ENCODE measurements at regions not wholly inside any gene's neighbourhood (a gene's known extent, or its start where the extent isn't known, plus 50 kb on each side); places are given as distances from the start of the nearest gene placed in this dataset.
A peak's percentile ranks its signal among the peaks of the same experiment; 100 is the strongest.
"Not testable (repeated sequence)": the region's sequence is repeated elsewhere in the genome, so short reads cannot be mapped to it uniquely, and the experiment has no call there.

DNA sequence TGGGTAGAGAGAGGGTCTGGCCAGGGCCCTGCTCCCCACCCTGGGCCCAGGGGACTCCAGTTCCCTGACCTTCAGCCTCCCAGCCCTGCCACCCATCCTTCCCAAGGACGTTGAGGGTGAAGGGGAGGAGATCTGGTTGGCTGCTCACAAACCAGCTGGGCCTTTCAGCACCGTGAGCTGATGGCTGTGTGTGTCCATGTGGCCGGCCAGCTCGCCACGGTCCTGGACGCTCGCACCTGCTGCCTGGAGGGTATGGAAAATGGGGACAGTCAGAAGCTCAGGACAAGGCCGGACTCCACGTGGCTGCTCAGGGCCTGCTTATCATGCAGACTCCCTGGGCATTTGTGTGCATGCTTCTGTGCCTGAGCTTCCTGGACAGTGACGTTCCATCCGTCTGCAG, 110.3 kb downstream of the NPIPB11 start:
- not testable (repeated sequence) for DNase-seq (ENCODE audit: low read depth in 2 of 2)

DNA sequence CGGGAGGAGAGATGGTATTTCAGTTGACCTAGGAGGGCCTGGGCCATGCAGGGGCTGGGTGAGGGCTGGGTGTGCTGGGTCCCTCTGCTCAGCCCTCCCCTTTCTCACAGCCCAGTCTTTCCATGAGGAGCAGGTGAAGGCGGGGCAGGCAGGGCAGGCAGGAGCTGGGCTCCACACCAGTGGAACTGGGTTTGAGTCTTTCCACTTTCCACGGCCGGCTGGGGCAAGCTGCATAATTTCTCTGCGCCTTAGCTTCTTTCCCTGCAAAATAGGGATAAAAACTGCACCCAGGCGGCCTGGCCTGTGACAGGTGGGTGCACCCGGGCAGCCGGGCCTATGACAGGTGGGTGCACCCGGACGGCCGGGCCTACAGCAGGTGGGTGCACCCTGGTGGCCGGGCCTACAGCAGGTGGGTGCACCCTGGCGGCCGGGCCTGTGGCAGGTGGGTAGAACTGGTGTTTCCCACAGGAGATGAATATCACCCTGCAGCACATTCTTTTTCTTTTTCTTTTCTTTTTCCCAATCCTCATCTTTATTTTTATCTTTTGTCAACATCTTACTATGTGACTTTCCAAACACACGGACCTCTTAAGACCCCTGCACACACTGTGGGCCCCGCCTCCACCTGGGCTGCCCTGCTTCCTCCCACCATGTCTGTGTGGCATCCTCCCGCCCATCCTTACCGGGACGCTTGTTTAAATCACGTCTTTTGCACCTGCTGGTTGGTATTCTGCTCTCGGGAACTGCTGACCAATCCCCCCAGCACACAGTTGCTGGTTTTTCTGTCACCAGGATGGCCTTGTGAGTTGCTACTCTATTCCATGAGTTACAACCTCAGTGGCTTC, 111.3 kb downstream of the NPIPB11 start:
- not testable (repeated sequence) for DNase-seq (ENCODE audit: low read depth in 2 of 2)

DNA sequence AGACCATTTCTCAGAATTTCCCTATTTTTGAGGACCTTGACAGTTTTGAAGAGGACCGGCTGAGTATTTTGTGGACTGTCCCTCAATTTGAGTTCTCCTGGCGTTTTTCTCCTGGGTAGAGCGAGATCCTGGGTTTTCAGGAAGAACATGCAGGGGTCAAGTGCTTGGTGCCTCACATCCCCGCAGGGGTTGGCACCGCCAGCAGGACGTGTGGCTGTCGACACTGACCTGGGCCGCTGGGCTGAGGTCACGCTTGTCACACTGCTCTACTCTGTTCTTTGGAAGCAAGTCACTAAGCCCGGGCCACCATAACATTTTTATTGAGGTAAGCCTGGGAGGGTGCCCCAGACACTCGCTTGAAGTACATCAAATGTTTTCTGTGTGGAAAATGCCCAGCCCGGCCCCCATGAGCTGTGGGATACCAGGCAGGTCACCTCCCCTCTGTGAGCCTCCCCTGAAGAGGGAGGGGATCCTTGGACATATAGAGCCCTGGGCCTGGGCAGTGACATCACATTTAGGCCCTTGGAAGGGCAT, 112.0 kb downstream of the NPIPB11 start:
- not testable (repeated sequence) for DNase-seq (ENCODE audit: low read depth in 2 of 2)

DNA sequence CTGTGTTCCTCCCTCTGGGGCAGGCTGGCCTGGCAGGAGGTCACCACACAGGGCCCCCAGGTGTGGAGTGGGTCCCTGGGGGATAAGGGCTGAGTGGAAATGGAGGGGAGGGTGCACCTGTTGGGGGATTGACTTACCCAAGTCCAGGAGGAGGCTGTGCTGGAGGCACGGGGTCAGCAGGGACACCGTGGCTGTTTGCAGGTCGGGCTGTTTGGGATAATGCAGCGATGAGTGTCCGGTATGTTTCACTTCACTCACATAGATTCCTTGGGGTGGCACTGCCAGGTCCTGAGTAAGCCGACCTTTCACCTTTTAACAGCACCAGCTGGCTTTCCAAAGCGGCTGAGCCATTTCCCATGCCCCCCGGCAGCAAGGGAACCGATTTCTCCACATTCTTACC, 113.0 kb downstream of the NPIPB11 start:
- DNase-seq (ENCODE audit: low read depth in 2 of 2) = not testable (repeated sequence)

DNA sequence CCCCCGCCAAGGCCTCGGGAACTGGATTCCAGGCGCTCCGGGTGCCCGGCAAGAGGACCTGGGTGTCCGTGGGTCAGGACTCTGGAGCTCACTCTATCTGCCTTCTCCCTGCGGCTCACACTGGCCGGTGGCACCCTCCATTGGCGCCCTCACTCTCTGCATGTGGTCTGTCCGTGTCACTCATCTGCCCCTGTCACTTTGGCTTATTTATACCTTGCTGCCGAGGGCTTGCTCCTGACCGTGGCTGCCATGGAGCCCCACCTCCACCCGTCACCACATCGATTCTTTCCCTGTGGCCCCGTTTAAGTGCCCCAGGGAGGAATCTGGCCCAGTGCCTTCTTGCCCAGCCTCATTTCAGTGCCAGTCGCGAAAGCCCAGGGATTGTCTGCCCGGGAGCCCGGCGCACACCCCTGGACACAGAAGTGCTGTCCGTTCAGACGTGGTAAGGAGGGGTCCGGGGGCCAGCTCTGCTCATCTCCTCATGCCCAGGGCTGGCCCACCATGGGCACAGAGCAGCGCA, 113.5 kb downstream of the NPIPB11 start:
- not testable (repeated sequence) for DNase-seq (ENCODE audit: low read depth in 2 of 2)

DNA sequence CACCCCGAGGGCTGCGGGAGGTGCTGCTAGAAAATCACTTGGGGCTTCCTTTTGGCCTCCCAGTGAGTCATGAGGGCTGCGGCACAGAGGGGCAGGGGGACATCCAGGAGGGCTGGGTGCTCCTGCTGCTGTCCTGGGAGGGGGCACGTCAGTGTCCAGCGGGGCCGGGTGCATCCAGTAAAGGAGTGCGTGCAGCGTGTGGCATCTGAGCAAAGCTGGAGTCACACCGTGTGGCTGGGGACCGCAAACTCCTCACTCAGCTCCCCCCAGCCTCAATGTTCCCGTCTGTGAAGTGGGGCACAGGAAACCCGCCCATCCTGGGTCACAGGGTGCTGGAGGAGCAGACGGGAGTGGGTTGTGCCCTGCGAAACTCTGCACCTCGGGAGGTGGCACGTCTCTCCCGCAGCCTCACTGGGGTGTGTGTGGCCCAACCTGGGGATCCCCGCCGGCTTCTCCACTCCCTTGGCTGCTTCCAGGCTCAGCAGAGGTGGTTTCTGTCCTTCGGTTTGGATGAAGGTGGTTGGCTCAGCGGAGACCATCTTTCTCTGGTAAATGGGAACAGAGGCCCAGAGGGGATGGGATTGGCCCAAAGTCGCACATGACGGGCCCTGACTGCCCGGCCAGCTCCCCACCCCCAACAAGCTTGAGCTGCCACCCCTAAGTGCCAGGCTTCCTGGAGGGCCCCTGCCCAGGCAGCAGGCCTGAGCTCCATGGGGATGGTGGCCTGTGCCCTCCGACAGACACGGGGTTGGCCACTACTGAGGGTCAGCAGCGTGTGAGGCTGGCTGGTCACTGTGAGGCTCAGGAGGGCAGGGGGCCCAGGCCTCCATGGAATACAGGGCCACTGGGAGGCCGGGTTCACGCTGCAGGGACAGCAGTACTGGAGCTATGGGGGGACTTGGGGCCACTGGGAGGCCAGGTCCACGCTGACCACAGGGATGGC, 114.9 kb downstream of the NPIPB11 start:
- DNase-seq (ENCODE audit: low read depth in 2 of 2) = peak in 1 of 2 donors; percentile 2

DNA sequence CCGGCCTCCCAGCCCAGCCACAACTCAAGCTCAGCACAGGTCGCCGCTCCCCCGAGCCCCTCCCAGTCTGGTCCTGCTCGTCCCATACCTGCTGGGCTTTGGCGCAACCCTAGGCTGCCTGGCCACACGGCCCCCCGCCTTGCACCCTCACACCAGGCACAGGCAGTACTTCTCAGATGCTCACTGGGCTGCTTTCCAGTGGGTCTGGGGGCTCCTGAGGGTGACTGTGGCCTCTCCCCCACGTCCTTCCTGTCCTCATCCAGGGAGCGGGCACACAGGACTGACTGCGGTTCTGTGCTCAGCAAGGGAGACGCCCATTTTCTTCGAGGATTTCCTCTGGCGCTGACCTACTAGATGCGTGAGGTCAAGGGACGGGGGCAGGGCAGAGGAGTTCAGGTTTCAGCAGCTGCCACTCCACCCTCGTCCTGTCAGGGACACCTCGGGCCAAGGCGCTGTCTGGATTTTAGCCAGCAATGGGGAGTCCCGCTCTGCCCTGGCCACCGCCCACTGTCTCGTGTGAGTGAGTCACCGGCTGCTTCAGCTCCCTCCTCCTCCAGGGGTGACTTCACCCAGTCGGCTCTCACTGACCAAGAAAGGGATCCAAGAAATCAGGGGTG, 115.8 kb downstream of the NPIPB11 start:
- DNase-seq (ENCODE audit: low read depth in 2 of 2) = peak; percentile 35 to 55

DNA sequence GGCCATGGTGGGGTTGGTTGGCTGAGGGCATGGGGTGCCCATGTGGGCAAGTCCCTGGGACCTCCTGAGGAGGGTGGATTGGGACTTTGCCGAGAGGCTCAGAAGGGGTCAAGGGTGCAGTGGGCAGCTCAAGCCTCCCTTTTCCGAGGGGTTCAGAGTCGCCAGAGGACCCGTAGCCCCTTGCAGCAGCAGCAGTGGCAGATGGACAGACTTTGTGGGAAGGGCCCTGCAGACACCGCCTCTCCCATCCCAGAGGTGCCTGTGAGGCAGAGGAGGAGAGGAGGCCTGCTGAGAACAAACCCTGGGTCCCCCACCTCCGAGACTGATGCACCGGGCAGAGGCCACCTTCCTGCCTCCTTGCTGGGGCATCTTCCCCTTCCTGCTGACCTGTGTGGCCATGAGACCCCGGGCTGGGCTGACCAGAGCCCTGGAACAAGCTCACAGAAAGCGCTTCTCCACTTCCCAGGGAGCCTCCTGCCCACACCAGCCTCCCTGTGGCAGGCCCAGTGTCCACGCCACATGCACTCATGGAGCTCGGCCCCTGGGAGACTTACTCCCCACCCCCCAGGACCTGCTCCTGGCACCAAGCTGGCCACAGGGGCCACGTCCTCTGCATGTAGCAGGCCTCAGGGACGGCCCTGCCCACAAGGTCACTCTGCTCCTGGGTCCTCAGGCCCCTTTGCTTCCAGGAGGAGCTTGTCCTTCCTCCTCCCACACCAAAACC, 116.8 kb downstream of the NPIPB11 start:
- DNase-seq (ENCODE audit: low read depth in 2 of 2) = not testable (repeated sequence)

DNA sequence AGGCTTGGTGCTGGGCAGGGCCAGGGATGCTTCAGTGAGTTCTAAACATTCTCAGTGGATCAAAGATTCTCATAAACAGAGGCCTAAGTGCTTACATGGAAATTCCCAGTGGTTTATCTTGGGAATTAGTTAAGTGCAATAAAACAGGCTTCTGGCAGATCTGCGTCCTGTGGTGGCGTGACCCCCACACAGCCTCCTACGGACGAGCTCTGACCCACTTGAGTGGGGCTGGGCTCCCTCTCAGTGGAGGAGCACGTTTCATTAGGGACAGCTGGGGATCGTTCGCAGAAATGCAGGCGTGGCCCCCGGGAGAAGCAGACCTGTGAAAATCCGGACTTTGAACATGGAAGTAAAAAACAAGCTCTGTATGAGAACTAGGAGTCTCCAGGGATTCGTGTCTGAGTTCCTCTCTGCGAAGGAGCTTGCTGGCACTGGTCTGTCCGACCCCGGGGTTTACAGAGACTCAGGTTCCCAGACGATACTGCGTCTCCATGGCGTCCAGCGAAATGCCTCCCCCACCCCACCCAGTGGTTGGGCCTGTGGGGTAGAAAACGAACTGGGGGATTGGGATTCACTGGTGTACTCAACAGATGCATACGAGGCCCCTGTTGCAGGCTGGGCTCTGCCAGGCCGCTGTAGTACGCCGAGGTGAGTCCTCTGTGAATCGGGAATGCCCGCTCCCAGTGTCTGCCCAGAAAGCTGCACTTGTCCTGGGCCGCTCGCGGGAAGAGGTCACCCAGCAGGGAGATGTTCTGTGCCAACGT, 117.6 kb downstream of the NPIPB11 start:
- not testable (repeated sequence) for DNase-seq (ENCODE audit: low read depth in 2 of 2)

DNA sequence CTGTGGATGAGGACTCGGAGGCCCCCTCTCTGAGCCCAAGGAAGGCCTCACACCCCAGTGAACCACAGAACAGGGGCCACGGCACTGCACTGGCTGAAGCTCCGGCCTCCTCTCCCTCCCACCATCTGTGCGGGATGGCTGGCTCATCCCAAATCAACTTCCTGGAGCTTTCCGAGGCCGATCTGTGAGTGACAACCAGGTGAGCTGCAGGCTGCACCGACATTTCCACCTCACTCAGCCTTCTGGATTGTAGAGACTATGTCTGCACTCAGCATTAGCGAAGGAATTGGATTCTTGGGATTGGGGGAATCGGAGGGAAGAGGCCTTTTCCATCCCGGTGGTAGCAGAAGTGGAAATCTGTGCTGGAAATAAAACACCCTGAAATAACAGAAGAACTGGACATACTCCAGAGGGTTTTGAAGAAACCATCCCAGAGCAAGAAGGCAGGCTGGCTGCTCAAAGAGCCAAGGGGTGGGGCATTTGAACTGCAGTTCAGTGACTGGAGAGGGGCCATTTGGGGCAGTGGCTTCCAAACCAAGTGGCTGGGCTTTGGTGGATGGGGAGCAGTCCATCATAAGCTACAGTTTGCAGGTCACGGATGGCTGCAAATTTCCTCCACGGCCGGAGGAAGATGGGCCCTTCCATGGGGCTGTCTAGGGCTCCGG, 118.5 kb downstream of the NPIPB11 start:
- DNase-seq (ENCODE audit: low read depth in 2 of 2) = not testable (repeated sequence)

DNA sequence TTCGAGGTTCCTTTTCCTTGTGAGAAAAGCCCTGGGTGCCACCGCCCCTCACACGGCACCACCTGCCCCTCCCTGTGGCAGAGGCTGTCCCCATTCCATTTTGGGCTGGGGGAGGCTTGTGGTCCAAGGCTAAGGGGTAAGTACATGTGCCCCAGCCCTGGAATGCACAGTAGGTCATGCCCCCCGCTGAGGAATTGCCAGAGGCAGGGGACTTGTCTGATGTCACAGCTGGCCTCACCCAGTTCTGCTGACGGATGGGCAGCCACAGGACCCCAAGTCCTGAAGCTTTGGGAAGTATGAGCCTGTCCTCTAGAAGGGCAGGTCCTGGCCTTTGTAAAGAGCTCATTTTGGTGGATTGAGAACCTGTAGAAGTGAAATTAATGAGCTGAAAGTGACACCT, 119.3 kb downstream of the NPIPB11 start:
- DNase-seq (ENCODE audit: low read depth in 2 of 2) = not testable (repeated sequence)

DNA sequence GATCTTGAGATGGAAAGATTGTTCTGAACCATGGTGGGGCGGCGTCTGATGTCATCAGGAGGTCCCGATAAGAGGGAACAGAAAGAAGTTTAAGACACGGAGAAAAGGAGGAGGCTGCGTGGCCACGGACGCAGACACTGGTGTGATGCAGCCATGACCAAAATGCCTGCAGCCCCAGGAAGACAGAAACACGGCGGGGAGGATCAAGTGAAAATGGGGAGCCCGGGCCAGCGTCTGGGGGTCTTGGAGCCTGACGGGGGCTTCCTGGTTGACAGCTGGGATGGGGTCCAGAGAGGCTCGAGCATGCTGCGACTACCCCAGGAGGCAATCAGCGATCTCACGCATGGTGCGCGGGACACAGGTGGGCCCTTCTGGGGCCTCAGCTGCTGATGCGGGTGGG, 119.7 kb downstream of the NPIPB11 start:
- DNase-seq (ENCODE audit: low read depth in 2 of 2) = not testable (repeated sequence)

DNA sequence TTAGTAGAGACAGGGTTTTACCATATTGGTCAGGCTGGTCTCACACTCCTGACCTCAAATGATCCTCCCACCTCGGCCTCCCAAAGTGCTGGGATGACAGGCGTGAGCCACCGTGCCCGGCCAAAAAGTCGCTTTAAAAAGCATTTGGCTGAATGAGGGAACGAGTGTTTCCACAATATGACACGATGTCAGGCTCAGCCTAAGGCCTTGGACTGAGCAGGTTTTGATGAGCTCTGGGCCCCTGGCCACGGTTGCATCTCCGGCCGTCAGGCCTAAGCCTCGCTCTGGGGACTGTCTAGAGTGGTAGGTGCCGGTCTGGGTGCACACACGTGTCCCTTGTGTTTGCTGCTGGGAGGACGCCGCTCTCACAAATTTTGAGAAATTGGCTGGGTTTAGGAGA, 120.3 kb downstream of the NPIPB11 start:
- DNase-seq (ENCODE audit: low read depth in 2 of 2) = not testable (repeated sequence)

DNA sequence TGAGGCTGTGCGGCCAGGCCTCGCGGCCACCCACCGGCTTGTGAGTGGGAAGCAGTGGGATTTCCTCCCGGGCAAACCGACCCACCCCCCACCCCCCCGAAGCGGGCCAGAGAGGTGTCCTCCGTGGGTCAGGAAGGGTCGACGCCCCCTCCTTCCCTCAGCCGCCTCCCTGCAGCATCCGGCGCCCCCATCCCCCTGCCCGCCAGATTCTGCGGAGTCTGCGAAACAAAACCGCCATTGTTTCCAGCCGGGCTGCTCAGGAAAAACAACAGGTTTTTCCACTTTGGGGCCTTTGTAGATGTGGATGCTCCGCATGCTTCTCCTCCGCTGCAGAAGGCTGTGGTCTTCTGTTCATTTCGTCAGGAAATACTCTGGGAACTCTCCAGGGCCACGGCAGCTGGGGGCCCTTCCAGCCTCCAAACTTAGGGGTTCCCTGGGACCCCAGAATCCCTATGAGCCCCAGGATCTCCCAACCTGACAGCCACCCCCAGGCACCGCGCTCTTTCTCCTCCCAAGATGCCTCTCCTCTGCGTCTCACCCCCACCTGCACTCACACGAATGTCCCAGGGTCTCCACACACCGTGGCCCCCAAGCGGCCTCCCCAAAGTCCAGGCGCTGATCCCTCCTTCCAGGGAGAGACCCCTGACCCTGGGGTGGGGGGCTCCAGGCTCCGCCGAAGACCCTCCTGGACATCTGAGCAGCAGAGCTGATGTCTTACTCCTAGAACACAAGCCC, 121.2 kb downstream of the NPIPB11 start:
- DNase-seq (ENCODE audit: low read depth in 2 of 2) = not testable (repeated sequence)

DNA sequence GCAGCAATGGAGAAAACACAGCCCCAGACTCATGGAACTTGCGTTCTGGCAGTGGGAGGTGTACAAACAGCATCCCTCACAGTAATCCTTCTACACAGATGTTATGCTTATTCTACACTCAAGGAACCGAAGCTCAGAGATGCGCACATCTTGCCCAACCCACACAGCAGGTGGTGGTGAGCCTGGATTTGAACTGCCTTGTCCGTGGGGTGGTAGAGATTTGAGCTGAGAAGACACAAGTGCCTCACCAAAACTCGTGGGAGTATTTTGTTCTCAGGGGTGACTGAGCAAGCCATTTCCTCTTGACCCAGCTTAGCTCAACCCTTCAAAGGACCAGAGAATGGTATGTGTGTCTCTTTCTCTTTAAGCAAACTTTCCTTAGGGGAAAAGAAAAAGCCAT, 121.8 kb downstream of the NPIPB11 start:
- not testable (repeated sequence) for DNase-seq (ENCODE audit: low read depth in 2 of 2)

DNA sequence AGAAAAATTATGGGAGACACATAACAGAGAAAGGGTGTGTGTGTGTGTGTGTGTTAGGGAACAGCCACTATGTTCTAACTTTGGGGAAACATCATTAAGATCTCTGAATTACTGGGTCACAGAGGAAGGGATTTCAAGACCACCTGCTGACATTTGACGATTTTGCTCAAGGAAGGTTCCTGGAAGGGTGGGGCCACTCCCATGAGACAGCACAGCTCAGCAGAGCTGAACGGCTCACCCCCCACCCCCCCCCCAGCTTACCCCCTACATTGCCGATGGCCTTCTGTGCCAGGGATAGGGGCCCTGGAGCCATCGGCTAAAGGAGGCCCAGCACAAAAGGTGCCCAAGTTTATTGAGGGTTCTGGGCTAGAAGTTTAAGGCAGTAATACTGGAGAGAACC, 122.4 kb downstream of the NPIPB11 start:
- not testable (repeated sequence) for DNase-seq (ENCODE audit: low read depth in 2 of 2)

DNA sequence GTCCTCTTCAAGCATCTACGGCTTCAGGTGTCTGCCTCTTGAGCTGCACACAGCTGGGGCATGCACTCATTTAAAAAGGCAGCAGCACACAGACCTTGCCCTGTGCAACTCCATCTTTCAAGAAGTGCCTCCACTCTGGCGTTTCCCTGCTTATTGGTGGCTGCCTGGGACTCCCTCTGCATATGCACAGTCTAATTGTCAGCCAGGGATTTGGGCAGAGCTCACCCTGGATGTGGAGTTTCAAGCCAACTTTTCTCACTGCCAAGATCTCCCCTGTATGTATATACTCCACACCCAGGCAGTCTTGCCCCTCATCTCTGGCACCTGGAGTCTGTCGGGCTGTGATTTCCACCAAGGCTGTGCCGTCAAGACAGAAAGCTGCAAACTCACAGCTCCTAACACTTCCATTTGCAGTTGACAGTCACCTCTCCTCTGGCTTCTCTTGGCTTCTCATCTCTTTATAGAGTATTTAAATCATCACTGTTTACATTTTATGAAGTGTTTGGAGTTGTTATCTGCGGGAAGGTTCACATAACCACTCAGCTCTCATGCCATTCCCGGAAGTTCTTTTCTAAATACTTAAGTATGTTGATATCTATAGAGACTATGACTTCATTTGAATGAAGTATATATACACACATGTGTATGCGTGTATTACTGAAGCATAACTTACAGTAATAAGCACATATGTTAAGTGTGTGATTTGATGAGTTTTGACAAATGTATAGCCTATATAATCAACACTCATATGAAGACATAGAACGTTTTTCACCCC, 128.2 kb downstream of the NPIPB11 start:
- DNase-seq (ENCODE audit: low read depth in 2 of 2) = not testable (repeated sequence)

DNA sequence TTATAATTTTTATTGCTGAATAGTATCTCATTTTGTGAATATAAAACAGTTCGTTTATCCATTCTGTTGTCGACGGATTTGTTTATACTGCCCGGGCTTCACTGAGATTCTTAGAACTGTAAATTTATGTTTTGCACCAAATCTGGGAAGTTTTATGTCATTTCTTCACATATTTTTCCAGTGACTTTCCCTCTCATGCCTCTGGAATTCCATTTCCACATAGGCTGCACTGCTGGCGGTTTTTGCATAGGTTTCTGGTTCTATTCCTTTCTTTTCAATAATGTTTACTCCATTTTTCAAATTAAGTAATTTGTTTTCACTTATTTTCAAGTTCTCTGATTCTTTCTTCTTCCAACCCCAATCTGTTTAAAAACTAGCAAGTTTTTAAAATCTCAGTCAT, 130.1 kb downstream of the NPIPB11 start:
- DNase-seq (ENCODE audit: low read depth in 2 of 2) = not testable (repeated sequence)
